AG10803 (cell line): ENCODE measurements at regions not wholly inside any gene's neighbourhood (a gene's known extent, or its start where the extent isn't known, plus 50 kb on each side); places are given as distances from the start of the nearest gene placed in this dataset.

Experiments used
- DNase-seq: peaks from one replicate; pipeline ENCODE4 v3.0.0; 2010; ENCODE audit warnings: low read depth
- H3K4me3 ChIP-seq: 2 replicates; pipeline ENCODE4 v1.5.1; 2011; ENCODE audit warnings: mild to moderate bottlenecking, low read length, control low read depth
- TF ChIP-seq, protein P1 (sequence below): conservative IDR thresholded peaks from 2 replicates; pipeline ENCODE4 v1.5.1; 2011; ENCODE audit warnings: mild to moderate bottlenecking, low read length, control low read depth, inconsistent platforms

DNA sequence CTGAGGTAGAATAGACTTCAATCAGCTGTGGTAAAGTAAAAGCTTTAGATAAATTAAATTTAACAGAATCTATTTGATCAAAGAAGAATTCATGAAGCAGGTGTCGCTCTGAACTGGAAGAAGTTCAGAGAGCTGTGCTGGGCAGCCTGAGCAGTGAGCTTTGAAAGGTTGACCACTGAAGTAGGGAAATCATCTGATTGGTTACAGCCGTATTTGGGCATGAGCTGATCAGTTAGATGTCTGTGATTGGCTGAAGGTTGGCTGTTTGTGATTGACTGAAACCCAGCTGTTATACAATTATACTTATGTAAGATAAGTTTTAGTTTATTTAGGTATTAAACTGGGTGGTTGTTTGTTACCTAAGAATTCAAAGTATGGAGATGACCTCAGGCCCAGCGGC lies 1174.6 kb downstream of the CDH9 start:
- no peak for DNase-seq
- no peak overlapping the region for H3K4me3 ChIP-seq
- TF ChIP-seq, protein P1, sequence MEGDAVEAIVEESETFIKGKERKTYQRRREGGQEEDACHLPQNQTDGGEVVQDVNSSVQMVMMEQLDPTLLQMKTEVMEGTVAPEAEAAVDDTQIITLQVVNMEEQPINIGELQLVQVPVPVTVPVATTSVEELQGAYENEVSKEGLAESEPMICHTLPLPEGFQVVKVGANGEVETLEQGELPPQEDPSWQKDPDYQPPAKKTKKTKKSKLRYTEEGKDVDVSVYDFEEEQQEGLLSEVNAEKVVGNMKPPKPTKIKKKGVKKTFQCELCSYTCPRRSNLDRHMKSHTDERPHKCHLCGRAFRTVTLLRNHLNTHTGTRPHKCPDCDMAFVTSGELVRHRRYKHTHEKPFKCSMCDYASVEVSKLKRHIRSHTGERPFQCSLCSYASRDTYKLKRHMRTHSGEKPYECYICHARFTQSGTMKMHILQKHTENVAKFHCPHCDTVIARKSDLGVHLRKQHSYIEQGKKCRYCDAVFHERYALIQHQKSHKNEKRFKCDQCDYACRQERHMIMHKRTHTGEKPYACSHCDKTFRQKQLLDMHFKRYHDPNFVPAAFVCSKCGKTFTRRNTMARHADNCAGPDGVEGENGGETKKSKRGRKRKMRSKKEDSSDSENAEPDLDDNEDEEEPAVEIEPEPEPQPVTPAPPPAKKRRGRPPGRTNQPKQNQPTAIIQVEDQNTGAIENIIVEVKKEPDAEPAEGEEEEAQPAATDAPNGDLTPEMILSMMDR = no peak

DNA sequence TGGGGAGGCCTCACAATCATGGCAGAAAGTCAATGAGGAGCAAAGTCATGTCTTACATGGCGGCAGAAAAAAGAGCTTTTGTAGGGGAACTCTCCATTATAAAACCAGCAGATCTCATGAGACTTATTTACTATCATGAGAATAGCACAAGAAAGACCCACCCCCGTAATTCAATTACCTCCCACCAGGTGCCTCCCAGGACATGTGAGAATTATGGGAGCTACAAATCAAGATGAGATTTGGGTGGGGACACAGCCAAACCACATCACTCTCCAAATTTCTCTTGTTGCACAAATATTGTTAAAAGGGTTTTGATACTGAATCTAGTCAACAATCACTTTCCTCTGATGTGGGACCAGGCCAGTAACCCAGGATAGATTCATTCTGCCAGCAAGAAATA lies 1176.1 kb downstream of the CDH9 start:
- TF ChIP-seq, protein P1 = no peak
- DNase-seq = no peak
- H3K4me3 ChIP-seq = no peak overlapping the region

GRCh38 chr5:25858019-25858418 lies 1180.4 kb downstream of the CDH9 start:
- TF ChIP-seq, protein P1 = no peak
- no peak for DNase-seq
- H3K4me3 ChIP-seq = no peak overlapping the region

- DNase-seq = no peak
Observed at GRCh38 chr5:25851301-25851700, 1187.1 kb downstream of the CDH9 start.

GRCh38 chr5:25850581-25850980 lies 1187.8 kb downstream of the CDH9 start:
- TF ChIP-seq, protein P1 = no peak
- no peak for DNase-seq
- H3K4me3 ChIP-seq = no peak overlapping the region

More at GRCh38 chr5:25851301-25851700, 1187.1 kb downstream of the CDH9 start:
- TF ChIP-seq, protein P1 = no peak
- H3K4me3 ChIP-seq = no peak overlapping the region

DNA sequence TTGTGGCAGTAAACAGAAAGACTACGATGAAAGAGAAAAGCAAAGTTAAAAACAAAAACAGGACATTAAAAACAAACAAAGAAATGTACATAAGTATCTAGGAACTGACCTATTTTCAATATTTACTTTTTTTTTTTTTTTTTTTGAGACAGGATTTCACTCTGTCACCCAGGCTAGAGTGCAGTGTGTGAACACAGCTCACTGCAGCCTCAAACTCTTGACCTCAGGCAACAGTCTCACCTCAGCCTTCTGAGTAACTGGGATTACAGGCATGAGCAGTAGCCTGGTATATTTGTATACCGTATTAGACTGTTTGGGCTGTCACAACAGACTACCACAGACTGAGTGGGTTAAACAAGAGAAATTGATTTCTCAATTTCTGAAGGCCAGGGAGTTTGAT lies 1189.1 kb downstream of the CDH9 start:
- no peak for DNase-seq
- TF ChIP-seq, protein P1 = no peak
- H3K4me3 ChIP-seq = no peak overlapping the region

DNA sequence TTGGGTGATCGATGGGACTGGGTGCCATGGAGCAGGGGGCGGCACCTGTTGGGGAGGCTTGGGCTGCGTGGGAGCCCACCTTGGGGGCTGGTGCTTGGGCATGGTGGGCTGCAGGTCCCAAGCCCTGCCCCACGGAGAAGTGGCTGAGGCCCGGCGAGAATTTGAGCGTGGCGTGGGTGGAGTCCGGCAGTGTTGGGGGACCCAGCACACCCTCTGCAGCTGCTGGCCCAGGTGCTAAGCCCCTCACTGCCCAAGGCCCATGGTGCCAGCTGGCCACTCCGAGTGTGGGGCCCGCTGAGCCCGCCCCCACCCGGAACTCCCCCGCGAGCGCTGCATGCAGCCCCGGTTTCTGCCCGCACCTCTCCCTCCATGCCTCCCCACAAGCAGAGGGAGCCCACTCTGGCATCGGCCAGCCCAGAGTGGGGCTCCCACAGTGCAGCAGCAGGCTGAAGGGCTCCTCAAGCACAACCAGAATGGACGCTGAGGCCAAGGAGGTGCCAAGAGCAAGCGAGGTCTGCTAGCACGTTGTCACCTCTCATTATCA lies 1178.6 kb upstream of the CDH10 start:
- H3K4me3 ChIP-seq = no peak overlapping the region
- no peak for DNase-seq
- TF ChIP-seq, protein P1 = no peak
